PC-9 (cell line): ENCODE measurements at regions not wholly inside any gene's neighbourhood (a gene's known extent, or its start where the extent isn't known, plus 50 kb on each side); places are given as distances from the start of the nearest gene placed in this dataset.

Experiments used
- CTCF ChIP-seq: fragments of 200-600 bp; sonication (generic); conservative IDR thresholded peaks from 2 replicates; pipeline ENCODE4 v1.6.1; 2017; ENCODE audit warnings: mixed run types, antibody characterized with exemption, mild to moderate bottlenecking, moderate library complexity
- EZH2 ChIP-seq: fragments of 200-600 bp; sonication (generic); IDR thresholded peaks from 2 replicates; pipeline ENCODE4 v1.8.0; 2017; ENCODE audit warnings: antibody characterized with exemption, low read depth

- TF ChIP-seq CTCF (no peak), EZH2 (no peak)
Measured at GRCh38 chr19:34596115-34596514, 80.8 kb downstream of the SCGB2B2 start.
